Inflammatory macrophage treated with lipopolysaccharide for 4 hours (primary cell): ENCODE measurements at regions not wholly inside any gene's neighbourhood (a gene's known extent, or its start where the extent isn't known, plus 50 kb on each side); places are given as distances from the start of the nearest gene placed in this dataset.
"Not testable (repeated sequence)": the region's sequence is repeated elsewhere in the genome, so short reads cannot be mapped to it uniquely, and the experiment has no call there.

Experiments used
- DNase-seq: peaks from one replicate; pipeline ENCODE4 v3.0.0-alpha.2; 2020

DNA sequence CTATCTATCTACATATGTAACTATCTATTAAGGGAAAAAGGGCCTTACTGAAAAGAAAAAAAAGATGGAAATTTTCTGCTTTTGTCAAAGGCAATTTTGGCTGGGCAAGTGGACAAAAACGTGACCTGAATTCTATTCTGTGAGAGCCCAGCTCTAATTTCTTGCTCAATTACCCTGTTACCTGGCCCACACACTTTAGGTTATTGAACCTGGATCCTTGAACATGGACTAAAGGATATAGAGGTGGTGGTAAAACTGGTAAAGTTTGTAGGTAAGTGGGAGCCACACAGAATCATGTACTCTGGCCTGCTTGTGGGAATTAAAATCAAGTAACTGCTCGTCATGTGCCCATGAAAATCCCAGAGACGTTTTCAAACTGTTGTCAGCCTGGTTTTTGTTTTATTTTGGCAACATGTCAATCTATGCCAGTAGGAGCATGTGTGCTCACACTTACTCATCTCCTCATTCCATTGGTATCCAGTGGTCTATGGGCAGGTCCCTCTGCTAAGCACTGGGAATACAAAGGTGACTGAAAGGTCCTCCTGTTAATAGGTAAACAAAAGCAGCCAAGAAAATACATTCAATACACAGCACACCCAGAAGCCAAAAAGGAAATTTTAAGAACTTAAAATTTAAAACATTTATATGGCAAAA is 113.7 kb upstream of the WARS2 start:
- no peak for DNase-seq

DNA sequence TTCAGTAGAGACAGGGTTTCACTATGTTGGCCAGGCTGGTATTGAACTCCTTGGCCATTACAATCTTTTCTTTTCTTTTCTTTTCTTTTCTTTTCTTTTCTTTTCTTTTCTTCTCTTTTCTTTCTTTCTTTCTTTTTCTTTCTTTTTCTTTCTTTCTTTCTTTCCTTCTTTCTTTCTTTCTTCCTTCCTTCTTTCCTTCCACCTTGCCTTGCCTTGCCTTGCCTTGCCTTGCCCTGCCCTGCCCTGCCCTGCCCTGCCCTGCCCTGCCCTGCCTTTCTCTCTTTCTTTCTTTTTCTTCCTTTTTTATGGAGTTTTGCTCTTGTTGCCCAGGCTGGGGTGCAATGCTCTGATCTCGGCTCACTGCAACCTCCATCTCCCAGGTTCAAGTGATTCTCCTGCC is 112.5 kb upstream of the HAO2 start:
- not testable (repeated sequence) for DNase-seq

DNA sequence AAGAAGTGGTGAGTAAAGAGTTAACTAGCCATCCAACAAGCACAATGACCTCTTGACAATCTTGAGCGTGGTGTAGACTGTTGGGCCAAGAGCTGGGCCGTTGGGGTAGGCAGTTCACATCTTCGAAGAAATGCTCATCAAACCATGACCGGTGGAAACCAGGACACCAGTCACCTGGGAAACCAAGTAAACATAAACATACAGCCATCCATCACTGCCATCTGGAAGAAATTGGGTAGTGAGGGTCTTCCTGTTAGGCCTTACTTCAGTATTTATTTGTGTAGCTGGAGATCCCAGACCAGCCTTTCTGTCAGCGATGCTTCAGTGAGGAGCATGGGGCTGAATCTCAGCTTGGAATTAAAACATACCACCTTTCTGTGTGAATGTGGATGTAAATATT is 108.1 kb upstream of the HAO2 start:
- DNase-seq = no peak

DNA sequence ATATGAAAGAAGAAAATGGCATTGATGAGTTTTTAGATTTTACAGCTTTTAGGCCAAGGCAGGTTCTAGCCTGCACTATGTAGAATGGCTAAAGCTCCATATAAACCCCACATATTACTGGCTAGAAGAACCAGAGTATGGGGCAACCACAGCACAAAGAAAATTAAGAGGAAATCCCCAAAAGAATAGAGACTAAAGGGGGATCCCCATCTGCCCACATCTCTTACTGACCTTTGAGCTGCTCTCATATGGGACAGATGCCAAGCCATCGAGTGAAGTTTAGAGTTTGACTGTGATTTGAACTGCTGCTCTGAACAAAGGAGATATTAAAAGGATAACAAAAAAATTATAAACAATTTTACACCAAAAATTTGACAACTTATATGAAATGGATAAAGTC is 102.2 kb upstream of the HAO2 start:
- DNase-seq = peak; percentile 19

DNA sequence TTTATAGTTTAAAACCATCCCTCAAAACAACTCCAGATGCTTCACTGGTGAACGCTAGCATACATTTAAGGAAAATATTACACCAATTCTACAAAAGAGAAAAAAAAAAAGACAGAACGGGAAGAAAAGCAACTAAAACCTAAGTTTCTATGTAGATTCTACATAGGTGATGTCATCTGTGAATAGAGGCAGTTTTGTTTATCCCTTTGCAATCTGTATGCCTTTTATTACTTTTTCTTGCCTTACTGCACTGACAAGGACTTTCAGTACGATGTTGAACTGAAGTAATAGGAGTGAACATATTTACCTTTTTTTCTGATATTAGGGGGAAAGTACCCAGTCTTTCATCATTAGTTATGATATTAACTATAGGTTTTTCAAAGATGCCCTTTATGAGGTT is 101.7 kb upstream of the HAO2 start:
- DNase-seq = no peak

DNA sequence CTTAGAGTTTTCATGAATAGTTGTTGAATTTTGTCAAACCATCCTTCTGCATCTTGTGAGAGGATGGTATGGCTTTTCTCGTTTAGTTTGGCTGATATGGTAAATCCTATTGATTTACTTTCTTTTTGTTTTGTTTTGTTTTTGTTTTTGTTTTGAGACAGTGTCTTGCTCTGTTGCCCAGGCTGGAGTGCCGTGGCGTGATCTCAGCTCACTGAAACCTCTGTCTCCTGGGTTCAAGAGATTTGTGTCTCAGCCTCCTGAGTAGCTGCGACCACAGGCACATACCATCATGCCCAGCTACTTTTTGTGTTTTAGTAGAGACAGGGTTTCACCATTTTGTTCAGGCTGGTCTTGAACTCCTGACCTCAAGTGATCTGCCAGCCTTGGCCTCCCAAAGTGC is 101.3 kb upstream of the HAO2 start:
- DNase-seq = not testable (repeated sequence)

DNA sequence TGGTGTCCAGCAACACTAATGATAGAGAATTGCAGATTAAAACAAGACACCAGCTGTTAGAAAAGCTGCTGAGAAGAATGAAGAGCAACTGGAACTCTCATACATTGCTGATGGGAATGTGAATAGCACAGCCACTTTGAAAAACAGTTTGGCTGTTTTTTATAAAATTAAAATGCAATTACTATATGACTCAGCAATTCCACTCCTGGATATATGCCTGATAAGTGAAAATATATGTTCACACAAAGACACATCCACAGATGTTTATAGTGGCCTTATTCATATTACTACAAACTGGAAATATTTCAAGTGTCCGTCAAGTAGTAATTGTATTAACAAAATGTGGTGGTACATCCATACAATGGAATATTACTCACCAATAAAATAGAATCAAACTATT is 99.7 kb upstream of the HAO2 start:
- DNase-seq = no peak

DNA sequence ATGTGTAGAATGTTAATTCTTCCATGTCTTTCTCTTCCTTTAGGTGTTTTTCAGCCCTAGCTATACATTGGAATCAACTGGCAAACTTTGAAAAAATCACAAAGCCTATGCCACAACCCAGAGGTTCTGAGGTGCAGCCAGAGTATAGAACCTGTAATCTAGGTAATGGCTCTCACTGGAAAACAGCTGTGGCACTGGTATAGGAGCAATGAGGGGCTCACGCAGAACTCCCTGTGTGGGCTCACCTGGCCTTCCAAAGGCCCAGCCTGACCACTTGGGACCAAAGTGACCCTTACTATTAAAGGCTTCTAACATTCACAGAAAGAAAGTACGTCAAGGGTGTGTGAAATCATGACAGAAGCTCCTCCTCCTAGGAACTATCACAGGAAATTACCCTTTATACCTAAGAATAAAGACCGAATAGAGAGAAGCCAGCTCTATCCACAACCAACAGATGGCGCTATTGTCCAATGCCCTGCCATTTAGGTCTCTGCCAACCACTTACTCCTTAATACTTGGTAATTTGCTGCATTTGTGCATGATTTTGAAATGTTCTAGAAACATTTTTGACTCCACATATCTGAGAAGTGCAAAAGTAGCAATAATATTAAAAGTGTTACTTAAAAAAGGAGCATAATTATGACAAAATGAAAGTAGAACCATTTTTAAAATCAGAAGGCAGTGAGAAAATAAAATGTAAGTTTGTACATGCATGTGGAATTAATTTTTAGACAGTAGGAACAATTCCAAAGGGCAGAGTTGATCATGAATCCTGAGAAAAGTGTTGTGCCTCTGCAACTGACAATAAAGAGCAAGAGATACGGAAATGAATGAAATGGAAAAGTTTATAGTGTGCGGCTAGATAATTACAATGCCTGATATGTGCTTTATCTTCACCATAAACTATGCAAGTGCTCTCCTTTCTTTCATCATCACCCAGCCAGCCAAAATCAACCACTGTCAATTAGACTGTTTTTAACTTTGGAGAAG is 93.1 kb upstream of the HAO2 start:
- DNase-seq = peak; percentile 47

DNA sequence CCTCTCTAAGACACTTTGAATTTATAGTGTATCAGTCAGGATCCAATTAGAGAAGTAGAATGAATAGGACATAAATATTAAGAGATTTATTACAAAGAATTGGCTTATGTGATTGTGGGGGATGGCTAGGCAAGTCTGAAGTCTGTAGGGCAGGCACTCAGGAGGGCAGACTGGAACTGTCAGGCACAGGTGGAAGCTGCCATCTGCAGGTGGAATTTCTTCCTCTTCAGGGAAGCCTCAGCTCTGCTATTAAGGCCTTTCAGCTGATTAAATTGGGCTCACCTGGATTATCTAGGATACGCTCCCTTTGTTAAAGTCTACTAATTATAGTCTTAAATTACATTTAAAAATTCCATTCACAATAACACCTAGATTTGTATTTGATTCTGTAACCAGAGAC is 92.0 kb upstream of the HAO2 start:
- no peak for DNase-seq

DNA sequence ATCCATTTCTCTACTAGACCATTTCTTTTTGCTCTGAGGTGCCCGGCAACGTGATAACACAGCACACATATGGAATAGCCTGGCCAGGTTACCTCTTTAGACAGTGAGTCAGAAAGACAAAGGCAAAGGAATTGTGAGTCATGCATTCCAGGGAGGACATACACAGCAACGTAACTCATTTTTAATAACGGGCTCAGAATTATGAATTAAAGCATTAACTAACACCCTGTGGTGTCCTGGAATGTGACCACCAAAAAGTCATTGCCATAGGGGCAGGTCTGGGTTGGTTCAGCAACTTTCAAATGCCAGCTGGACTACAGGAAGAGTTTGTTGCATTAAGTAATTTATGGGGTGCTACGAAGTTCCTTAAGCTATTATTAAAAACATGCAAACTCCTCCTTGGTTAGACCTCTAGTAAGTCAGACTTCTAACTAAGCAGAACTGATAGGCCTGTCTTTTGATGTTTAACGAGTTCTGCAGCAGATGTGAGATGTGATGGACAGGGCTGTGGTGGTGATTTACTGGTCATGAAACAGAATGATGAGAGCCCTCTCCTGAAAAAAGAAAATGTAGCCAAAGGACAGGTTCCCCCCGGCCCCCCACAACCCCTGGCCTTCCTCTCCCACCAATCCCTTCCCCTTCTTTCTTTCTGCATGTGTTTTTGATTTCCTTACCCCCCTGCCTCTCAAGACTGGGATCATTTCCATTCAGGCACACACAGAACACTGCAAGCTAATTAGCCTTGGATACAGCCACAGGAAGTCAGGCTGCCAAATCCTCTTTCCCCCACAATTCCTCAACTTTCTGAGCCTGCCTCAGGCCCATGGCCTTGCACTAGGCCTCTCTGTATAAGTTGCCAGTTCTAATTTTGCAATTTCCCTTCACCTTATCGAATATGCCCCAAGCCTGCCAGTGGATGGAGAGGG is 88.9 kb upstream of the HAO2 start:
- no peak for DNase-seq

DNA sequence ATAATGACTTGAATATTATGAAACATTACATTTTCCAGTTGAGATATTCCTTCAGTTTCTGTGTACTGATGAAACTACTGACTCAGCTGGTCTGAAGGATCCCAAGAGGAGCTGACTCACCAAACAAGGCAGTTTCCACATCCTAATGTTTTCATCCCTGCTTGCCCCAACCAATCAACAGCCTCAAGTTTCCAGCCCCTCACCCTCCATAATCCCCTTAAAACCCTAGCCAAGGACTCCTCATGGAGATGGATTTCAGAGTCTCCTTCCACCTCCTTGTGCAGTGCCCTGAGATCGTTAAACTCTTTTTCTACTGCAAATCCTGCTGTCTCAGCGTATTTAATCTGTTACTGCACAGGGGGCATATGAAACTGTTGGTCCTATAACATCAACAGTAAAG is 83.1 kb upstream of the HAO2 start:
- DNase-seq = peak; percentile 7

DNA sequence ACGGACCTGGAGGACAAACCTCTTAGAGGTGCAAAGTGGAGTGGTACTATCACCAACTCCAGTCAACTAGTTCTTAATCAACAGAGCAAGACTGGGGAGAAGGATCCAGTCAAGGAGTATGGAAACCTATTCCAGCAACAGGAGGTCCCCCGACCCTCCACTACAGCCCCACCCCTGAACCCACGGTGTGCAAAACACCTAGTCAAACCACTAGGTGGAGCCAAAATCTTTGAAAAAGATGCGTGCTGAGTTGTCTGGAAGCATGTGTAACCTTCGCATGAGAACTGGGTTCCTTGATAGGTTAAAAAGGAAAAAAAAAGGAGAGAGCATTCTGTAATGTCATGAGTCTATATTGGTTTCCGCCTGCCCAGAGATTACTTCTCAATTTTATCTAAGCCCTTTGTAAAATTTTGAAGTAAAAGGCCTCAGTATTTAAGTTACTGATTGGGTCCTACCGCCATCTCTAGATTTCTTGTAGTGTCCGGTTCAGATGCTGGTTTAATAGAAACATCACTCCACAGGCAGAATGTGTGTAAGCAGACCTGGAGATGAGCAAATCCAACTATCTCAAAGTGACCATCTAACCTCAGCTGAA is 81.9 kb upstream of the HAO2 start:
- peak; percentile 22 for DNase-seq

DNA sequence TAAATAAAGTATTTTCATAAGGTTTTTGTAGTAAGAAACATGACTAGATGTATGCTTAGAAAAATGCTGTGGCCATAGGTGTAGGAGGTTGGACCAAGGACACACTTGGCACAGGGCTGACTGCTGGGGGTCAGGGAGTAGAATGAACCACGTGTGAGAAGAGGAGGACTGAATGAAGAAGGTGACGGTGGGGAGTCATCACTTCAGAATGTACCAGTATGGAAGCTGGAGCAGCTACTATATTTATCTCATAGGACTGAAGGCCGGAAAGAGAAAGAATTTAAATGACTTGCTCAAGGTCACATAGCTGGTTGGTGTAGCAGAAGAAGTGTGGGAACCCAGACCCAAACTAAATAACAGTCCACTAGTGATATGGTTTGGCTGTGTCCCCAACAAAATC is 79.8 kb upstream of the HAO2 start:
- no peak for DNase-seq

DNA sequence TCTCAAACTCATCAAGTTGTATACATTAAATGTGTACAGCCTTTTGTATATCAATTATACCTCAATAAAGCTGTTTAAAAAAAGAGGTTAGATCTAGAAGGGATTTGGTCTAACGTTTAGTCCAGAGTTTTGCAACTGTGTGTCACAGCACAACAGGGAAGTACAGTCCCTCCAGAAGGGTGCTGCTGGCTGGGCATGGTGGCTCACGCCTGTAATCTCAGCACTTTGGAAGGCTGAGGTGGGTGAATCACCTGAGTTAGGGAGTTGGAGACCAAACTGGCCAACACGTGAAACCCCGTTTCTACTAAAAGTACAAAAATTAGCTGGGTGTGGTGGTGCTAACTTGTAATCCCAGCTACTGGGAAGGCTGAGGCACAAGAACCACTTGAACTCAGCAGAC is 78.3 kb upstream of the HAO2 start:
- no peak for DNase-seq

DNA sequence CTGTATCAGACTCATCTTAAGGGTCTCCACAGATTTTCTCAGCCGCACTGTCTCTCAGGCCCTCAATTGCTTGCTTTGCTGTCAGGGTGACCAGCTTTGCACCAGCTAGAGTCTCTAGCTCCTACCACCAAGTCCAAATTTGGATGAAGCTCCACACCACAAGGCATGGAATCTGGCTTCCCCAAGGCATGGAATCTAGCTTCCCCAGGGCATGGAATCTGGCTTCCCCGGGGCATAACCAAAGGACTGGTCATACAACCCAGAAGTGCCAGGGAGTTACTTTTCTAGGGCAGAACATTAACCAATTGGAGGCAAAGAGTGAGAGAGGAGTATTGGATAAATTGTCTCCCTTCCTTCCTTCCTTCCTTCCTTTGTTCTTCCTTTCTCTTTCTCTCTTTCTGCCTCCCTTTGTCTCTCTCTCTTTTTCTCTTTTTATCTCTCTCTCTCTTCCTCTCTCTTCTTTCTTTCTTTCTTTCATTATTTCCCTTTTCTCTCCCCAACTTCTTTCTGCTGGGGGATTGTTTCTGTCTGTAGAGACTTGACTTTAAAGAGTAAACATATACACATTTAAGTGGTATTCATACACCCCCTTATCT is 76.9 kb upstream of the HAO2 start:
- no peak for DNase-seq

DNA sequence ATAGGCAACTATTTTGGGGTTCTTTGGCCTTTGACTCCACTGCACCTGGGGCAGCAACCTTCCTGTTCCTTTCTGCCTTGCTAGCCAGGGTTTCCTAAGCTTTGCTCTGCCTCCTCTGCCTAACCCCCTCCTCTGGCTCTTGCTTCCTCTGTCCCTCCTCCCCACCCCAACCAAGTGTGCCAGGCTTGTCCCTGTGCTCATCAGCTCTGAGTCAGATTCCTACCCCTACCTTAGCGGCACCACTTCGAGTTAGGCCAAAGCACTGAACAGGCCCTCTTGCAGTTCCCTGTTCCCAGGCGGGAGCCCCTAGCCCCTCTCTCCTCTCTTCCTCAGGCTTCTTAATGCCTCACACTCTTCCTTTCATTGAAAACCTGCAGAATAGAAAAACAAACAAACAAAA is 74.8 kb upstream of the HAO2 start:
- no peak for DNase-seq

DNA sequence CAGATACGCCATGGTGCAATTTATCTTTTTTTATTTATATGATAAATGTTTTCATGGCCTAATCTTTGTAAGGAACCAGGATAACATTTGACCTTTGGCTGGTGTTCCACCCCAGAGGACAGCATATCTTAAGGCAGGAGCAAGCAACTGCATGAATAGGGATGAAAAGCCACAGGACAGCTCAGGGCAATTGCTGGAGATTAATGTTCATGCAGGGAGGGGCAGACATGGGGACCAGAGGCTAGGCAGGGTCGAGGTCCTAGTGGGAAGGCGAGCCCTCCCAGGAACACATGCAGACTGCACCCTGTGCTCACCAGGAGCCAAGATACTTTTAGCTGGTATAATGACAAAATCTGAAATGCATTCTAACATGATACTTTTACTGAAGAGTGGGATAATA is 74.4 kb upstream of the HAO2 start:
- no peak for DNase-seq

DNA sequence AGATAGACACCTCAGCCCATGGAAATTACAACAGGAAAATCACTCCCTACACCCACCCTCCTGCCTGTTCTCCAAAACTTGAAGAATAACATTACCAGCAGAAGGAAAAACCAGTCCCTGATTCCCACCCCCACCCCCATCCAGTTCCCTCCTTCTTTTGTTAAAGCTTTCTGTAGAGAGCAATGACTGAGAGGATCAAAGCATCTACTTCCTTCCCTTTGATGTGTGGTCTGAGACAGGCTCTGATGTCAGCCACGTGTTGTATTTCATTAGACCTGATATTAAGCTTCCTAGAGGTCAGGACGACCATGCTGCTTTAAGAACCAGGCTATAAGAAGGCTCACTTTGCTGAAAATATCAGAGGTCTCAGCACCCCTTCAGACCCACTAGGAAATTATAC is 73.9 kb upstream of the HAO2 start:
- DNase-seq = no peak

DNA sequence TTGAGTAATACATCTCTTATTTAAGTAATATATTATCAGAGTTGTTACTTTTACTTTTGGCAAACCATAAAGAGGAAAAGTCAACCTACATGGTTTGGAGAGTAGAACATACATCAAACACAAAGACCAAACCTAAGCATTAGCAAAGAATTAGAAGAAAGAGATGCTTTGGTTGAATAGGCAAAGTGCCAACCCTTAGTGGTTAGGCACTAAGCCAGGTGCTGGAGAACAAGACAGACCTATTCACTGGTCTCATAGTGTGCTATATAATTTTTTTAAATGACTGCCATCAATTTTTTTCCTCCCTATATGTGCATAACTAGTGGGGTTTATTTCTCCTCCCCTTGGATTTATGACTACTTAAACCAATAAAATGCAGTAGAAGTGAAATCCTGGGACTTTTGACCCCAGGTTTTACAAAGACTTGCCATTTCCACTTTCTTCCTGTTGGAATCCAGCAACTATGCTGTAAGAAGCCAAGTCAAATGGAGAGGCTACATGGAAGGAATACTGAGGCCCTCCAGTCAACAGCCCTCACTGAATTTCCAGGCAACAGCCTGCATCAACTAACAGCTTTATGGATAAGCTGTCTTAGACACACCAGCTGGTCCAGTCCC is 69.8 kb upstream of the HAO2 start:
- DNase-seq = no peak

DNA sequence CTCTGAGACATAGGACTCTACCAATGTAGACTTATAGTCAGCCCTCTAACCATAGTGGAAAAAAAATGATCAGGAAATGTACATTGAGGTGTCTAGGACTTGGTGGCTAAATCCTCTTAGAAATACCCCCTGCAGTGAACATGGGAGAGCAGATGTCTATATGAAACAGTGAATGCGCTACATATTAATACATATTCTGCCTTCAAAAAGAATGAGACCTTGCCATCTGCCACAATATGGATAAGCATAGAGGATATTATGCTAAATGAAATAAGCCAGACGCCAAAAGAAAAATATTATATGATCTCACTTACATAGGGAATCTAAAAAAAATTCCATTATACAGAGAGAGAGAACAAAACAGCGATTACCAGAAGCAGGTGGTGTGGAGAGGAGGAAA is 66.6 kb upstream of the HAO2 start:
- no peak for DNase-seq

DNA sequence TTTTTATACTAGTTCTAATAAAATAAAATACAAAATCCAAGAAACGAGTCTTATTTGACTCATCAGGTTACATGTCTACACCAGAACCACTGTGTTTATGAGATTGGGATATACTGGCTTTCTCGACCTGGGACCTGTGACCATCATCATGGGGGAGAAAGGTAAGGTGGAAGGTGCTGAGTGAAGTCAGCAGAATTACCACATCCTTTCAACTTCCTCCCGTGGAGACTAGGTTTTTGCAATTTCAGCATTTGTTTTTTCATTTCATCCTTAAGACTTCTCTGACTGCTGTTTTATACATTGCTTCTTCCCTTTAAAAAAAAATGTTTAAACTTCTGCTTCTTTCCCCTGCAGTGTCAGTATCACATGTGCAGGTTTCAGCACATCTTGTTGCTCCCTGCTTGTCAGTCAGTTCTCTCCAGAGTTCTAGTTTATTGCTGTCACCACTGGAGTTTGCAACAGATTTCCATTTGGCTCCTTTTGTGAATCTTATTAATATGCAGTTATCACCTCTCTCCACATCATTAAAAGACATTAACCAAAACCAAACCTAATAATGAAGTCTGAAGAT is 60.4 kb upstream of the HAO2 start:
- DNase-seq = peak; percentile 30

DNA sequence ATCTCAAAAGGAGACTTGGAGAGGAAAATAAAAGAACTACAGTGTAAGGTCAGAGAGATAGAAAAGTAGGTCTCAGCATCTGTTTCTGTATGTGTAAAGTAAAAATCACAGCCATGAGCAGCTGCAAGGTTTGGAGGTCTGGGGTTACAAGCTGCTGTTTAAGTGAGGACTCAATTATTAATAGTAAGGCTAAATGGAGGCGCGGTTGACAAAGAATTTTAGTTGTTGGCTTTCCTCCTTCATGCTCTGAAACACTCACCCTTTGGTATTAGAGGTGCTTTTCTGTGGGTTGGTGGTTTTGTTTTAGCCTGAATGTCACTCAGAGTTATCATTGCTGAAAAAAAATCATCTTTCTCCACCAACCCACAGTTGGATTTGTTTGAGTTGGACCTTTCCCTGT is 59.8 kb upstream of the HAO2 start:
- DNase-seq = no peak
